ENCODE measurements at regions not wholly inside any gene's neighbourhood (a gene's known extent, or its start where the extent isn't known, plus 50 kb on each side); places are given as distances from the start of the nearest gene placed in this dataset.

DNA sequence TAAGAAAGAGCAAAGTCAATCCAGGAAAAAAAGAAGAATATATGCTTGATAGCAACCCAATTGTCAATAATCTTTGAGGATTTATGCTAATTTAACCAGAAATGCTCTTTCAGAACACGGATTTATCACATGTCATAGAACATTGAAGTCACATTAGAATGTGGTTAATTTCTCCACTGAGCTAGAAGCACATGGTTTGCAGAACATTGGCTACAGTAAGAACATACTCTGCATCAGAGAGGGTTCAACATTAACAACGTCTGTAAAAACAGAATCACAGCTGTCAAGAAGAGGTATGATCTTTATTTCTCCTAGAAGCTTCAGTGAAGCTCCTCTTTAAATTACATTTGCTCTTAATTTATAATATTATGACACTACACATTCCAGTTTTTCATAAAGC lies 619.7 kb upstream of the AGTR1 start:
- intact Hi-C loops (cut with DNase I) = no loop called here
- H3K4me3 ChIP-seq = no peak overlapping the region
- no peak overlapping the region for H3K27ac ChIP-seq
- H3K36me3 ChIP-seq = no peaks in the 10 kb centered on the region
- H3K4me1 ChIP-seq = no peaks in the 10 kb centered on the region
- H3K27me3 ChIP-seq = no peaks in the 10 kb centered on the region
- H3K9me3 ChIP-seq = no peaks in the 10 kb centered on the region
- DNase-seq (ENCODE audit: extremely low spot score in 2 of 2) = no peak
- TF ChIP-seq POLR2A (IDR thresholded peaks at IDR 0.05) (no peak), POLR2AphosphoS5 (IDR thresholded peaks at IDR 0.05; ENCODE audit: insufficient read depth in 1 of 2, low read depth in 1 of 2) (no peak)
- TF ChIP-seq, protein P1, sequence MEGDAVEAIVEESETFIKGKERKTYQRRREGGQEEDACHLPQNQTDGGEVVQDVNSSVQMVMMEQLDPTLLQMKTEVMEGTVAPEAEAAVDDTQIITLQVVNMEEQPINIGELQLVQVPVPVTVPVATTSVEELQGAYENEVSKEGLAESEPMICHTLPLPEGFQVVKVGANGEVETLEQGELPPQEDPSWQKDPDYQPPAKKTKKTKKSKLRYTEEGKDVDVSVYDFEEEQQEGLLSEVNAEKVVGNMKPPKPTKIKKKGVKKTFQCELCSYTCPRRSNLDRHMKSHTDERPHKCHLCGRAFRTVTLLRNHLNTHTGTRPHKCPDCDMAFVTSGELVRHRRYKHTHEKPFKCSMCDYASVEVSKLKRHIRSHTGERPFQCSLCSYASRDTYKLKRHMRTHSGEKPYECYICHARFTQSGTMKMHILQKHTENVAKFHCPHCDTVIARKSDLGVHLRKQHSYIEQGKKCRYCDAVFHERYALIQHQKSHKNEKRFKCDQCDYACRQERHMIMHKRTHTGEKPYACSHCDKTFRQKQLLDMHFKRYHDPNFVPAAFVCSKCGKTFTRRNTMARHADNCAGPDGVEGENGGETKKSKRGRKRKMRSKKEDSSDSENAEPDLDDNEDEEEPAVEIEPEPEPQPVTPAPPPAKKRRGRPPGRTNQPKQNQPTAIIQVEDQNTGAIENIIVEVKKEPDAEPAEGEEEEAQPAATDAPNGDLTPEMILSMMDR (IDR thresholded peaks at IDR 0.05) = no peak

DNA sequence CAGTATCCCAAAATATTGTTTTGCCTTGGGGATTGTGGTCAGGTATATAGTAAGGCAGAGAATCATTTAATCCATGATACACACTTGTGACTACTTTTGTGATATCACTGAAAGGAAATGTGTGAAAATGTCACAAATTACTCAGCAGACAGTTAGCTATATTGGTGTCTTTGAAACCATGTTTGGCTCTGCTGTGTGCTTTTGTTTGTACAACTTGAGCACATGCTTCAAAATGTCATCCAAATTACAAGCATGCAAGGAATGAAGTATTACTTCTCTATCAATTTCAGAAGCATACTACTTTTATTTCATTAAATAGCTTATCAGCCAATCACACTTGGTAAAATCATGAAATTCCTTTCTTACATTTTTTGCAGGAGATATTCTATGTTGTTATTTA lies 619.0 kb upstream of the AGTR1 start:
- Histone ChIP-seq H3K4me3 (no peak overlapping the region), H3K36me3 (no peaks in the 10 kb centered on the region), H3K27ac (no peak overlapping the region)

DNA sequence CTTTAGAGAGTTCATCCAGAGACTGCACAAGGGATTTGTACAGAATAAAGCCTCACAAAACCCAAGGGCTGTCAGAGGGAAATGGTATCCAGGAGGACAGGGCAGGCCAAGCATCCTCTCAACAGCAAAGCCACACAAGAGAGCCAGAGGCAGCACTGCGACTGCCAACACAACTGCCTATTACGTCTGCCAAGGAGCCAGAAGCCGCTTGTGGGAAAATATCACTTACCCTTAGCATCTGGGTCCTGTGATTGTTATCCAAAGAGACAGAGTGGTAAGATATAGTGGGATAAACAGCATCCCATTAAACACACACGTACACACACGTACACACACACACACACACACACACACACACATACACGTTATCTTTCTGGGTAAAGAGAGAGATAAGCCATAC lies 618.3 kb upstream of the AGTR1 start:
- Histone ChIP-seq H3K4me1 (no peaks in the 10 kb centered on the region), H3K36me3 (no peaks in the 10 kb centered on the region), H3K27ac (no peak overlapping the region), H3K4me3 (no peak overlapping the region), H3K27me3 (no peaks in the 10 kb centered on the region), H3K9me3 (no peaks in the 10 kb centered on the region)
- no peak for DNase-seq (ENCODE audit: extremely low spot score in 2 of 2)
- TF ChIP-seq POLR2AphosphoS5 (IDR thresholded peaks at IDR 0.05; ENCODE audit: insufficient read depth in 1 of 2, low read depth in 1 of 2) (no peak), POLR2A (IDR thresholded peaks at IDR 0.05) (no peak)
- TF ChIP-seq, protein P1 (IDR thresholded peaks at IDR 0.05) = no peak
- intact Hi-C loops (cut with DNase I) = no loop called here

More for the DNA sequence above, 619.0 kb upstream of the AGTR1 start:
- intact Hi-C loops (cut with DNase I) = no loop called here
- no peak for DNase-seq (ENCODE audit: extremely low spot score in 2 of 2)
- TF ChIP-seq, protein P1 (IDR thresholded peaks at IDR 0.05) = no peak
- no peak for TF ChIP-seq POLR2AphosphoS5 (IDR thresholded peaks at IDR 0.05; ENCODE audit: insufficient read depth in 1 of 2, low read depth in 1 of 2)
- TF ChIP-seq POLR2A (IDR thresholded peaks at IDR 0.05) = no peak
- Histone ChIP-seq H3K9me3 (no peaks in the 10 kb centered on the region), H3K4me1 (no peaks in the 10 kb centered on the region), H3K27me3 (no peaks in the 10 kb centered on the region)

DNA sequence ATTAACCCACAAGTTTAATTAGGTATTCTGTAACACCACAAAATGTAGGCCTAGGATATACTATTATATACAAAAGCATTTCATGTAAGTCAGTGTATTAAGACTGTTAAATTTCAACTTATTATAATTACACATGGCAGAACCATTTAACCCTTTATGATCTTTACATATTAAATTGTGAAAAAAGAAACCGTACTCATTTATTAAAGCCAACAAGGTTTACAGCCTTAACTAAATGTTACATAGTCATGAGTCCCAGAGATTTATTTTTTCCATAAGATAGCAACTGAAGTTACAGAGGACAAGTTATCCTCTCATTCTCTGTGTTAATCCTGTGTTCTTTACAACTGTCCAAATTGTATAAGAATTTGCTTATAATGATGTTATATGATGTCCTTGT lies 615.8 kb upstream of the AGTR1 start:
- H3K27me3 ChIP-seq = no peaks in the 10 kb centered on the region
- no peaks in the 10 kb centered on the region for H3K9me3 ChIP-seq
- DNase-seq (ENCODE audit: extremely low spot score in 2 of 2) = no peak
- H3K27ac ChIP-seq = no peak overlapping the region
- TF ChIP-seq POLR2AphosphoS5 (IDR thresholded peaks at IDR 0.05; ENCODE audit: insufficient read depth in 1 of 2, low read depth in 1 of 2) = no peak
- TF ChIP-seq, protein P1 (IDR thresholded peaks at IDR 0.05) = no peak
- no peak overlapping the region for H3K4me3 ChIP-seq
- intact Hi-C loops (cut with DNase I) = no loop called here
- H3K4me1 ChIP-seq = no peaks in the 10 kb centered on the region
- H3K36me3 ChIP-seq = no peaks in the 10 kb centered on the region

DNA sequence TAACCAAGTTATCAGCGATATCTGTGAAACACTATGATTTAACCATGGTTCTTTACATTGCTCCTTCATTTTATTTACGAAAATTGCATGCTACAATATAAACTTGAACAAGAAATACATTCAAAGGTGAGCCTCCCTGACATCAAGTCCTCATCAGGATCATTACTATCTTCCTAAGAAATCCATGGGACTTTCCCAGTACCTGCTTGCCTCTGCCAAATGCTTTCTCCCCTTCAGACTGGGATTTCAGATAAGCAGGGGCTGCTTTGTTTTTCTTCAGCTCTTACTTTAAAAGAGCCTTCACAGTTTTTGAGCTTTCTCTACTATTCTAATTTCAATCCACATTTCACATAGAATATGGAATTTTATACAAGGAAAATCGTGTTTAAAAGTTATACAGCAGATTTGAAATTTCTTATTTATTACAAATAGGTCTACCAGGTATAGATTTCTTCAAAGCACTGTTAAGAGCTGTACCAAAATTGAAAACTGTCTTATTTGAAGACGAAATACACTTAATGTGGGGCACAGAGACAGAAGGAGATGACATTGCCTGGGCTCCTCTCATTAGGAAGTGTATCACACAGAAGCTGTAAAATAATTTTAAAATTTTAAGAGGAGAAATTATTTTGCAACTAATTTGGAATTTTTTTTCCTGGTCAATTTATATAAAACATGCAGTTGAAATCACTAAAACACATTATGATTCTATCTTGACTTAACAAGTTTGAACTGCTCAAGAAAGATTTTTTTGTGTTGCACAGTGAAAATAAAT lies 615.0 kb upstream of the AGTR1 start:
- intact Hi-C loops (cut with DNase I) = no loop called here
- TF ChIP-seq, protein P1 (IDR thresholded peaks at IDR 0.05) = no peak
- TF ChIP-seq POLR2A (IDR thresholded peaks at IDR 0.05) = no peak
- TF ChIP-seq POLR2AphosphoS5 (IDR thresholded peaks at IDR 0.05; ENCODE audit: insufficient read depth in 1 of 2, low read depth in 1 of 2) = no peak
- no peak overlapping the region for H3K4me3 ChIP-seq
- no peaks in the 10 kb centered on the region for H3K4me1 ChIP-seq
- DNase-seq (ENCODE audit: extremely low spot score in 2 of 2) = no peak
- H3K36me3 ChIP-seq = no peaks in the 10 kb centered on the region
- no peak overlapping the region for H3K27ac ChIP-seq
- H3K27me3 ChIP-seq = no peaks in the 10 kb centered on the region
- H3K9me3 ChIP-seq = no peaks in the 10 kb centered on the region
